Subcutaneous abdominal adipose tissue (tissue), 5 donors: ENCODE measurements at regions not wholly inside any gene's neighbourhood (a gene's known extent, or its start where the extent isn't known, plus 50 kb on each side); places are given as distances from the start of the nearest gene placed in this dataset.

Experiments
- H3K27ac ChIP-seq: one replicate; pipeline ENCODE4 v1.7.0; 2013; ENCODE audit warnings: low read depth, mild to moderate bottlenecking, inconsistent platforms, low read length, moderate library complexity
- H3K27me3 ChIP-seq, 5 donors: one replicate each; pipeline ENCODE4 v1.7.0; 2013; ENCODE audit warnings: low read length in 5 of 5, inconsistent platforms in 1 of 5; ENCODE audit not compliant: control insufficient read depth in 5 of 5, insufficient read depth in 4 of 5
- H3K36me3 ChIP-seq, 5 donors: one replicate each; pipeline ENCODE4 v1.7.0; 2013; ENCODE audit warnings: low read length in 5 of 5; ENCODE audit not compliant: control insufficient read depth in 5 of 5, insufficient read depth in 5 of 5
- H3K4me1 ChIP-seq, 5 donors: one replicate each; pipeline ENCODE4 v1.7.0; 2013; ENCODE audit warnings: low read length in 5 of 5, mild to moderate bottlenecking in 3 of 5, moderate library complexity in 1 of 5; ENCODE audit not compliant: control insufficient read depth in 5 of 5, insufficient read depth in 5 of 5
- H3K4me3 ChIP-seq, 5 donors: one replicate each; pipeline ENCODE4 v1.7.0; 2013; ENCODE audit warnings: low read length in 5 of 5, low read depth in 1 of 5
- H3K9ac ChIP-seq, 5 donors: one replicate each; pipeline ENCODE4 v1.7.0; 2013; ENCODE audit warnings: low read length in 5 of 5, mild to moderate bottlenecking in 4 of 5, moderate library complexity in 3 of 5
- H3K9me3 ChIP-seq, 5 donors: one replicate each; pipeline ENCODE4 v1.7.0; 2013; ENCODE audit warnings: low read length in 5 of 5; ENCODE audit not compliant: control insufficient read depth in 5 of 5
- donor health status: healthy.
- donor health status: healthy.
- donor health status: healthy.
- donor health status: healthy.
- donor health status: healthy.

- peaks cover 12 to 21% (median 15%) of the 10 kb centered on the region in 5 donors for H3K27me3 ChIP-seq
- H3K36me3 ChIP-seq = no peaks in the 10 kb centered on the region
- no peak overlapping the region for H3K4me3 ChIP-seq
- H3K4me1 ChIP-seq = no peaks in the 10 kb centered on the region
- no peak overlapping the region for H3K27ac ChIP-seq
- H3K9me3 ChIP-seq = no peaks in the 10 kb centered on the region
- no peak overlapping the region for H3K9ac ChIP-seq
Measured at GRCh38 chr1:30323352-30323751, 400.0 kb downstream of the MATN1 start.

DNA sequence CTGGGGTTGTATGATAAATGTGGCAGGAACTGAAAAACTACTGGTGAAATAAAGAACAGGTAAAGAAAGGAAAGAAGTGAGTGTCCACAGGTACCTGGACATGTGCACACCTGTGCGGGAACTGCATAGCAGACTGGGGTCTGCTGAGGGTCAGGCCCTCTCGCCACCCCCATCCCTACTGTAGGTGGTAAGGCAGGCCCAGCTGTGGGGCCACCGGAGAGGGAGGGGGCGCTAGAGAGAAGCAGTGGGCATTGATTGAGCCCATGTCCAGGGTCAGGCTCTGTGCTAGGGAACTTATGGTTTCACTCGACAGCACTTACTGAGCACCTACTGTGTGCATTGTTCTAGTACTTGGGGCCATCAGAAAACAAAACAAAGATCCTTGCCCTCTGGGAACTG lies 400.5 kb downstream of the MATN1 start:
- Histone ChIP-seq H3K4me1 (no peaks in the 10 kb centered on the region), H3K9ac (no peak overlapping the region), H3K36me3 (no peaks in the 10 kb centered on the region), H3K4me3 (no peak overlapping the region), H3K27ac (no peak overlapping the region), H3K27me3 (peaks cover 13 to 26% (median 17%) of the 10 kb centered on the region in 5 donors), H3K9me3 (no peaks in the 10 kb centered on the region)

- Histone ChIP-seq H3K27ac (no peak overlapping the region), H3K27me3 (peaks cover 16 to 30% (median 17%) of the 10 kb centered on the region in 5 donors), H3K9me3 (no peaks in the 10 kb centered on the region), H3K4me1 (no peaks in the 10 kb centered on the region), H3K4me3 (no peak overlapping the region), H3K36me3 (no peaks in the 10 kb centered on the region), H3K9ac (no peak overlapping the region)
Measured at GRCh38 chr1:30321996-30322858, 401.2 kb downstream of the MATN1 start.

DNA sequence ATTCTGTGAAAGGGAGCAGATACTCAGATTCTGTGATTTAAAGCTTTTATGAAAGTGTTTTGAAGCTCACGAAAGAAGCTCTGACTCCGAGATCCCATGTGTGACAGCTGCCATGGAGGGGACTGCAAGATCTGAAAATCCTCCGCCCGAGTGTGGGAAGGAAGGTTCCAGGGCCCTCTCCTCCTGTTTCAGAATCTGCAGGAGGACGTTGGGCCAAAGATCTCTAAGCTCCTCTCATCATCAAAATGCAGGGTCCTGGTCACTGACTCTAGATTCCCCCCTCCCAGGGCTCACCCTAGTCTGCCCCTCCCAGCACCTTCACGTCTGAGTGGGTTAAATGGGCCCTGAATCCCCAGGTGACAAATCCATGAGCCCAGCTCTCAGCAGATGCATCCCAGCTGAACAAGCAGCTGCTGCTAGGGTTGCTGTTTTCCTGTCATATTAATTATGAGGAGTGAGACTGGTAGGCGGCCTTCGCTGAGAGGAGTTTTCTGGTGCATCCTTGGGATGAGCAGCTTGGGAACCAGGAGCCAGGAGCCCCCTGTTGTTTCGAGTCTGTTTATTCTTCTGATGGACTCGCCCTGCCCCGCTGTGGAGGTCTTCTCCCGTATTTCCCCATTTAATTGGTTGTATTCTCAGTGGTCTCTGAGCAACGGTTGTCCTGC lies 402.0 kb downstream of the MATN1 start:
- Histone ChIP-seq H3K9ac (no peak overlapping the region), H3K36me3 (no peaks in the 10 kb centered on the region), H3K4me1 (no peaks in the 10 kb centered on the region), H3K4me3 (no peak overlapping the region), H3K27me3 (peaks cover 16 to 35% (median 17%) of the 10 kb centered on the region in 5 donors), H3K9me3 (peaks cover 0 to 7% (median 3%) of the 10 kb centered on the region in 5 donors), H3K27ac (no peak overlapping the region)

DNA sequence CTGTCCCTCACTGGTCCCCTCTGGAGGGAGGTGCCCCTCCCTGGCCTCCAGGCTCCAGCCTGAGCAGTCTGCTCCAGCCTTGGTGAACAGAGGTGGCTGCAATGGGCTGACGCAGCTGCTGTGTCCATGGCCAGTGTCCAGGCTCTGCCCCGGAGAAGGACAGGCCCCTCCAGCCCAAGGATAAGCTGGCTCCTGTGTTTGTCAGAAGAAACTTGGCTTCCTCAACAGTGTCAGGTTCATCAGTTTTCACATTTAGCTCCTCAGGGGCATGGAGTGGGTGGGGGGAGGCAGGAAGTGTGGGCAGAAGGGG lies 402.8 kb downstream of the MATN1 start:
- Histone ChIP-seq H3K27me3 (peaks cover 17 to 42% (median 25%) of the 10 kb centered on the region in 5 donors), H3K36me3 (no peaks in the 10 kb centered on the region), H3K27ac (no peak overlapping the region), H3K4me1 (no peaks in the 10 kb centered on the region), H3K4me3 (no peak overlapping the region), H3K9me3 (peaks cover 0 to 15% (median 3%) of the 10 kb centered on the region in 5 donors), H3K9ac (no peak overlapping the region)

GRCh38 chr1:30319765-30320580 lies 403.4 kb downstream of the MATN1 start:
- Histone ChIP-seq H3K27me3 (peaks cover 13 to 44% (median 25%) of the 10 kb centered on the region in 5 donors), H3K9ac (no peak overlapping the region), H3K27ac (no peak overlapping the region), H3K9me3 (peaks cover 0 to 17% (median 3%) of the 10 kb centered on the region in 5 donors), H3K36me3 (no peaks in the 10 kb centered on the region), H3K4me1 (no peaks in the 10 kb centered on the region), H3K4me3 (no peak overlapping the region)

GRCh38 chr1:30318864-30319718 lies 404.3 kb downstream of the MATN1 start:
- H3K36me3 ChIP-seq = no peaks in the 10 kb centered on the region
- no peak overlapping the region for H3K27ac ChIP-seq
- H3K4me3 ChIP-seq = no peak overlapping the region
- H3K27me3 ChIP-seq = peaks cover 12 to 49% (median 24%) of the 10 kb centered on the region in 5 donors
- H3K9ac ChIP-seq = no peak overlapping the region
- peaks cover 0 to 17% (median 3%) of the 10 kb centered on the region in 5 donors for H3K9me3 ChIP-seq
- H3K4me1 ChIP-seq = no peaks in the 10 kb centered on the region

- Histone ChIP-seq H3K27ac (no peak overlapping the region), H3K36me3 (no peaks in the 10 kb centered on the region), H3K9me3 (peaks cover 0 to 17% (median 3%) of the 10 kb centered on the region in 5 donors), H3K4me3 (no peak overlapping the region), H3K27me3 (peaks cover 14 to 48% (median 26%) of the 10 kb centered on the region in 5 donors), H3K9ac (no peak overlapping the region), H3K4me1 (no peaks in the 10 kb centered on the region)
Measured at GRCh38 chr1:30318413-30318812, 405.0 kb downstream of the MATN1 start.

GRCh38 chr1:30317921-30318320 lies 405.5 kb downstream of the MATN1 start:
- H3K36me3 ChIP-seq = no peaks in the 10 kb centered on the region
- peaks cover 0 to 17% (median 3%) of the 10 kb centered on the region in 5 donors for H3K9me3 ChIP-seq
- H3K4me3 ChIP-seq = no peak overlapping the region
- no peak overlapping the region for H3K9ac ChIP-seq
- H3K27me3 ChIP-seq = peaks cover 14 to 48% (median 30%) of the 10 kb centered on the region in 5 donors
- H3K27ac ChIP-seq = no peak overlapping the region
- no peaks in the 10 kb centered on the region for H3K4me1 ChIP-seq
